DND-41 (cell line): ENCODE measurements at regions not wholly inside any gene's neighbourhood (a gene's known extent, or its start where the extent isn't known, plus 50 kb on each side); places are given as distances from the start of the nearest gene placed in this dataset.

Experiments used
- ATAC-seq: fragments of 200-7000 bp; cut with Tn5 transposase; 3 replicates; pipeline ENCODE4 v1.9.1; 2021; ENCODE audit warnings: low read depth; ENCODE audit not compliant: insufficient read depth
- DNase-seq: peaks from one replicate; pipeline ENCODE4 v3.0.0-alpha.2; 2020
- H2AFZ ChIP-seq: 2 replicates; pipeline ENCODE4 v1.6.0; 2012; ENCODE audit warnings: low read depth, low read length
- H3K27ac ChIP-seq: 2 replicates; pipeline ENCODE4 v1.5.1; 2012; ENCODE audit warnings: low read length, inconsistent platforms
- H3K27me3 ChIP-seq: fragments of 200-600 bp; sonication (generic); 2 replicates; pipeline ENCODE4 v1.6.0; 2012; ENCODE audit warnings: low read length, mild to moderate bottlenecking, inconsistent platforms; ENCODE audit not compliant: insufficient read depth, poor library complexity
- H3K36me3 ChIP-seq: 2 replicates; pipeline ENCODE4 v1.5.1; 2012; ENCODE audit warnings: low read length, inconsistent platforms; ENCODE audit not compliant: insufficient read depth
- H3K4me1 ChIP-seq: 2 replicates; pipeline ENCODE4 v1.5.1; 2012; ENCODE audit warnings: mild to moderate bottlenecking, low read length; ENCODE audit not compliant: insufficient read depth
- H3K4me2 ChIP-seq: 2 replicates; pipeline ENCODE4 v1.6.0; 2012; ENCODE audit warnings: mild to moderate bottlenecking, moderate library complexity, low read length, inconsistent platforms; ENCODE audit not compliant: insufficient read depth
- H3K4me3 ChIP-seq, 2 experiments: fragments of 200-600 bp in 1 of 2; shearing (Covaris generic) in 1 of 2; 2 replicates each; pipeline ENCODE4 v1.5.1; 2012 to 2016; ENCODE audit warnings: inconsistent platforms in 2 of 2, low read length in 2 of 2, mild to moderate bottlenecking in 2 of 2, low read depth in 1 of 2, moderate library complexity in 1 of 2
- H3K79me2 ChIP-seq: 2 replicates; pipeline ENCODE4 v1.6.0; 2012; ENCODE audit warnings: low read length, inconsistent platforms; ENCODE audit not compliant: insufficient read depth
- H3K9ac ChIP-seq: 2 replicates; pipeline ENCODE4 v1.6.0; 2012; ENCODE audit warnings: low read depth, mild to moderate bottlenecking, inconsistent platforms, low read length, moderate library complexity
- H3K9me3 ChIP-seq: 2 replicates; pipeline ENCODE4 v1.5.1; 2012; ENCODE audit warnings: low read length, moderate library complexity, mild to moderate bottlenecking, inconsistent platforms; ENCODE audit not compliant: insufficient read depth, severe bottlenecking
- H4K20me1 ChIP-seq: 2 replicates; pipeline ENCODE4 v1.6.0; 2012; ENCODE audit warnings: low read length; ENCODE audit not compliant: insufficient read depth
- EZH2 ChIP-seq: IDR thresholded peaks from 3 replicates; pipeline ENCODE4 v1.6.1; 2012; ENCODE audit warnings: borderline replicate concordance, low read depth, mild to moderate bottlenecking, moderate library complexity, low read length, inconsistent platforms; ENCODE audit not compliant: severe bottlenecking
- TF ChIP-seq, protein P1 (sequence below): IDR thresholded peaks from 2 replicates; pipeline ENCODE4 v1.5.1; 2012; ENCODE audit warnings: borderline replicate concordance, low read length, moderate library complexity, mild to moderate bottlenecking; ENCODE audit not compliant: poor library complexity, severe bottlenecking; ENCODE audit errors: extremely low read depth

DNA sequence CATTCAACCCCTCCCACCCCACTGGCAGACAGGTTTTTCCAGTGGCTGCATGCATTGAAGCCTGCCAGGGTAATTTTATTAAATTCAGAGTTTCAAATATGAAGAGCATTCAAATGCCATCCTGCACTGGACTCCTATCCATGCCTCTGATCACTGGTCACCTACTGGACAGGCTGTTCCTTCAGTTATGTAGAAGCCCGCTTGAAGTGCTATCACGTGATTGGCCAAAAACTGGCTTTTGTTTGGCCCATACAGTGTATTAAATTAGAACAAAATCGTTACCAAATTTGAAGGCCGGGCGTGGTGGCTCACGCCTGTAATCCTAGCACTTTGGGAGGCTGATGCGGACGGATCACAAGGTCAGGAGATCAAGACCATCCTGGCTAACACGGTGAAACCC lies 464.1 kb downstream of the TSN start:
- Histone ChIP-seq H3K36me3 (no peaks in the 10 kb centered on the region), H3K4me1 (no peaks in the 10 kb centered on the region), H3K4me3 (no peak overlapping the region), H3K9ac (no peak overlapping the region), H3K27ac (no peak overlapping the region), H2AFZ (no peak overlapping the region), H3K4me2 (no peak overlapping the region), H3K79me2 (no peaks in the 10 kb centered on the region), H4K20me1 (no peaks in the 10 kb centered on the region), H3K9me3 (no peaks in the 10 kb centered on the region), H3K27me3 (peaks cover 2% of the 10 kb centered on the region)
- ATAC-seq (no peak), DNase-seq (no peak)
- TF ChIP-seq EZH2, result no peak

DNA sequence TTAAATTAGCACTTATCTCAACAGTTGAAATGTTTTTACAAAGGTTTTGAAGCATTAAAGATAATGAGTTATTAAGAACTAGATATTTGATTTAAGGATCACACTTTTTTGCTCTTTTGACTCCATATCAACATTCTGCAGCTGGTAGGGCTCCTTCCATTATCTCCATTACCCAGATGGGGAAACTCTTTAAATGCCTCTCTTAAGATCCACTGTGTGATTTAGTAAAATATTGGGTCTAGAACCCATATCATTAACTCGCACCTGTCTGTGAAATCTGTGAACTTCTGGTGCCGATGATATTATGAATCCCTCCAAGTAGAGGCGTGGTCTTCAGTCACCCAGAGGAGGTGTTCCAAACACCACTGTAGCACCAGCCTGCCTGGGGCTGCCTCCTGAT lies 466.2 kb downstream of the TSN start:
- no peak overlapping the region for H3K27ac ChIP-seq
- ATAC-seq, result no peak

GRCh38 chr2:122231296-122231695 lies 475.8 kb downstream of the TSN start:
- Histone ChIP-seq H3K4me3 (no peak overlapping the region), H3K27ac (no peak overlapping the region), H3K9ac (no peak overlapping the region), H3K79me2 (no peaks in the 10 kb centered on the region), H3K9me3 (no peaks in the 10 kb centered on the region), H3K4me1 (no peaks in the 10 kb centered on the region), H3K36me3 (no peaks in the 10 kb centered on the region), H2AFZ (no peak overlapping the region), H3K27me3 (no peaks in the 10 kb centered on the region), H3K4me2 (no peak overlapping the region), H4K20me1 (no peaks in the 10 kb centered on the region)
- no peak for DNase-seq
- ATAC-seq, result no peak
- TF ChIP-seq, protein P1, sequence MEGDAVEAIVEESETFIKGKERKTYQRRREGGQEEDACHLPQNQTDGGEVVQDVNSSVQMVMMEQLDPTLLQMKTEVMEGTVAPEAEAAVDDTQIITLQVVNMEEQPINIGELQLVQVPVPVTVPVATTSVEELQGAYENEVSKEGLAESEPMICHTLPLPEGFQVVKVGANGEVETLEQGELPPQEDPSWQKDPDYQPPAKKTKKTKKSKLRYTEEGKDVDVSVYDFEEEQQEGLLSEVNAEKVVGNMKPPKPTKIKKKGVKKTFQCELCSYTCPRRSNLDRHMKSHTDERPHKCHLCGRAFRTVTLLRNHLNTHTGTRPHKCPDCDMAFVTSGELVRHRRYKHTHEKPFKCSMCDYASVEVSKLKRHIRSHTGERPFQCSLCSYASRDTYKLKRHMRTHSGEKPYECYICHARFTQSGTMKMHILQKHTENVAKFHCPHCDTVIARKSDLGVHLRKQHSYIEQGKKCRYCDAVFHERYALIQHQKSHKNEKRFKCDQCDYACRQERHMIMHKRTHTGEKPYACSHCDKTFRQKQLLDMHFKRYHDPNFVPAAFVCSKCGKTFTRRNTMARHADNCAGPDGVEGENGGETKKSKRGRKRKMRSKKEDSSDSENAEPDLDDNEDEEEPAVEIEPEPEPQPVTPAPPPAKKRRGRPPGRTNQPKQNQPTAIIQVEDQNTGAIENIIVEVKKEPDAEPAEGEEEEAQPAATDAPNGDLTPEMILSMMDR, result no peak
- TF ChIP-seq EZH2, result no peak

More for the DNA sequence above, 466.2 kb downstream of the TSN start:
- H3K4me3 ChIP-seq, result no peak overlapping the region
- no peaks in the 10 kb centered on the region for H4K20me1 ChIP-seq
- no peaks in the 10 kb centered on the region for H3K36me3 ChIP-seq
- H3K9ac ChIP-seq, result no peak overlapping the region
- TF ChIP-seq EZH2, result no peak
- TF ChIP-seq, protein P1, result no peak
- no peaks in the 10 kb centered on the region for H3K79me2 ChIP-seq
- DNase-seq, result no peak
- H3K4me1 ChIP-seq, result no peaks in the 10 kb centered on the region
- no peaks in the 10 kb centered on the region for H3K9me3 ChIP-seq
- no peak overlapping the region for H2AFZ ChIP-seq
- H3K4me2 ChIP-seq, result no peak overlapping the region
- H3K27me3 ChIP-seq, result no peaks in the 10 kb centered on the region

GRCh38 chr2:122233372-122233771 lies 477.9 kb downstream of the TSN start:
- DNase-seq (no peak), ATAC-seq (no peak)
- no peaks in the 10 kb centered on the region for H3K27me3 ChIP-seq
- no peaks in the 10 kb centered on the region for H3K4me1 ChIP-seq
- H3K79me2 ChIP-seq, result no peaks in the 10 kb centered on the region
- H3K27ac ChIP-seq, result no peak overlapping the region
- no peak overlapping the region for H3K4me2 ChIP-seq
- H4K20me1 ChIP-seq, result no peaks in the 10 kb centered on the region
- no peak overlapping the region for H3K9ac ChIP-seq
- H3K4me3 ChIP-seq, result no peak overlapping the region
- TF ChIP-seq EZH2, result no peak
- TF ChIP-seq, protein P1, result no peak
- H3K36me3 ChIP-seq, result no peaks in the 10 kb centered on the region
- H3K9me3 ChIP-seq, result no peaks in the 10 kb centered on the region
- no peak overlapping the region for H2AFZ ChIP-seq
